T-helper 9 cell (primary cell): ENCODE measurements at regions not wholly inside any gene's neighbourhood (a gene's known extent, or its start where the extent isn't known, plus 50 kb on each side); places are given as distances from the start of the nearest gene placed in this dataset.

Source experiments
- DNase-seq: peaks from one replicate; pipeline ENCODE4 v3.0.0-alpha.2; 2020

GRCh38 chr3:117927825-117928224 lies 1106.8 kb downstream of the IGSF11 start:
- DNase-seq, result no peak

GRCh38 chr3:117928836-117929235 lies 1105.8 kb downstream of the IGSF11 start:
- DNase-seq, result no peak

- no peak for DNase-seq
Measured at GRCh38 chr3:117932441-117932840, 1102.2 kb downstream of the IGSF11 start.

- no peak for DNase-seq
Measured at GRCh38 chr3:117936159-117936558, 1098.5 kb downstream of the IGSF11 start.

- no peak for DNase-seq
Measured at GRCh38 chr3:117938974-117939373, 1095.7 kb downstream of the IGSF11 start.

- DNase-seq, result no peak
Measured at GRCh38 chr3:117939425-117940027, 1095.1 kb downstream of the IGSF11 start.

- DNase-seq, result no peak
Measured at GRCh38 chr3:117941015-117941414, 1093.6 kb downstream of the IGSF11 start.

GRCh38 chr3:117941756-117942155 lies 1092.9 kb downstream of the IGSF11 start:
- no peak for DNase-seq

- DNase-seq, result no peak
Measured at GRCh38 chr3:117954131-117954530, 1080.5 kb downstream of the IGSF11 start.

GRCh38 chr3:117955196-117955595 lies 1079.5 kb downstream of the IGSF11 start:
- no peak for DNase-seq

- DNase-seq, result no peak
Measured at GRCh38 chr3:117958027-117958426, 1076.6 kb downstream of the IGSF11 start.

- no peak for DNase-seq
Measured at GRCh38 chr3:117962750-117963149, 1071.9 kb downstream of the IGSF11 start.

- DNase-seq, result no peak
Measured at GRCh38 chr3:117963858-117964257, 1070.8 kb downstream of the IGSF11 start.

- no peak for DNase-seq
Measured at GRCh38 chr3:117964814-117965213, 1069.8 kb downstream of the IGSF11 start.

- no peak for DNase-seq
Measured at GRCh38 chr3:117977504-117978228, 1057.0 kb downstream of the IGSF11 start.

GRCh38 chr3:117979466-117979865 lies 1055.2 kb downstream of the IGSF11 start:
- DNase-seq, result no peak

GRCh38 chr3:117987256-117987655 lies 1047.4 kb downstream of the IGSF11 start:
- no peak for DNase-seq

- DNase-seq, result no peak
Measured at GRCh38 chr3:117989982-117990381, 1044.7 kb downstream of the IGSF11 start.

GRCh38 chr3:117990627-117991026 lies 1044.0 kb downstream of the IGSF11 start:
- DNase-seq, result no peak

- no peak for DNase-seq
Measured at GRCh38 chr3:117995842-117996437, 1038.7 kb downstream of the IGSF11 start.

- DNase-seq, result no peak
Measured at GRCh38 chr3:117997201-117998049, 1037.2 kb downstream of the IGSF11 start.

- DNase-seq, result no peak
Measured at GRCh38 chr3:117998071-117998470, 1036.6 kb downstream of the IGSF11 start.

GRCh38 chr3:118000219-118000618 lies 1034.4 kb downstream of the IGSF11 start:
- no peak for DNase-seq
